Activated naive CD4-positive, alpha-beta T cell treated with anti-CD3 and anti-CD28 coated beads, Interleukin-2, amount 50 U/mL, for 72 hours (primary cell): ENCODE measurements at regions not wholly inside any gene's neighbourhood (a gene's known extent, or its start where the extent isn't known, plus 50 kb on each side); places are given as distances from the start of the nearest gene placed in this dataset.
A peak's percentile ranks its signal among the peaks of the same experiment; 100 is the strongest.

ENCODE experiments used
- ATAC-seq, 2 donors: fragments of 150-1000 bp; cut with Tn5 transposase; 2 replicates each; pipeline ENCODE4 v1.10.0; 2021; ENCODE audit warnings: mild to moderate bottlenecking in 2 of 2, moderate library complexity in 2 of 2
- DNase-seq, 2 donors: peaks; one replicate each; pipeline ENCODE4 v3.0.0; 2021 to 2022; ENCODE audit warnings: low spot score in 2 of 2
- H3K27ac Mint-ChIP-seq, 2 donors: one replicate each; pipeline ENCODE4 v1.8.0; 2022; ENCODE audit warnings: mild to moderate bottlenecking in 2 of 2, mixed read lengths in 2 of 2
- H3K36me3 Mint-ChIP-seq, 2 donors: one replicate each; pipeline ENCODE4 v1.8.0; 2022; ENCODE audit warnings: mixed read lengths in 2 of 2
- H3K9me3 Mint-ChIP-seq, 2 donors: one replicate each; pipeline ENCODE4 v1.8.0; 2022; ENCODE audit warnings: mixed read lengths in 2 of 2

DNA sequence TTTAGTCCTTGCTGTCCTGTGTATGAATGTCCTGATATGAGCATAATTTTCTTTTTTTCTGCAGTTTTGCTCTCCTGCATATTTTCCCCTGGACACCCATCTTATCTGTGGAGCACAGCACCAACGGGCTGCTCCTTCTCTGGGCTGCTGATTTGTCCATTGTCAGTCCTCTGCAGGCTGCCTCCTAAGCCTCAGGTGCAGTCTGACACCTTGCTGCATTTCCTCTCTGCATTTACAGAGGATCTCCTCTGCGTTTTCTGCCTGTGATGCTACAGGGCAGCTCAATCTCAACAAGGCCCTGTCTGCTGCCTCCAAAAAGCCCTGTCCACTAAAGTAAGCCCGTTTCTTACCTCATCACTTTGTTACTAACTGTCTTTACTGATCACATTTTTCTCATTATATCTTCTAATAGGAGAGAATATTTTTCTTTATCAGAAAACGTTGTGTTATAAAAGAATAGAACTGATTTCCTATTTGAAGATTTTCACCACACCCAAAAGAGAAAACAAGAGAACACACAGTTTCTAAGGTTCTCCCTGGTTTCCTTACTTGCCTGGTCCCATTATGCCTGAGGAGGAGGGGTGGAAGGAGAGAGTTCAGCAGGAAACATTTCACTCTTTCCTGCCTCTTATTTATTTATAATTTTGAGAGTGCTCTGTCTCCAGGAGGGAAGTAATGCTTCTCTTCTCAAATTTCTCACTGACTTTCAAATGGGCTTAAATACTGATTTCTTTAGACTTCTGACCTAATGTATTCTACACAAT, 65.6 kb upstream of the TDRD3 start:
- Mint-ChIP-seq H3K27ac (no peak overlapping the region), H3K36me3 (no peaks in the 10 kb centered on the region), H3K9me3 (no peaks in the 10 kb centered on the region)
- no peak for ATAC-seq
- DNase-seq, result no peak

DNA sequence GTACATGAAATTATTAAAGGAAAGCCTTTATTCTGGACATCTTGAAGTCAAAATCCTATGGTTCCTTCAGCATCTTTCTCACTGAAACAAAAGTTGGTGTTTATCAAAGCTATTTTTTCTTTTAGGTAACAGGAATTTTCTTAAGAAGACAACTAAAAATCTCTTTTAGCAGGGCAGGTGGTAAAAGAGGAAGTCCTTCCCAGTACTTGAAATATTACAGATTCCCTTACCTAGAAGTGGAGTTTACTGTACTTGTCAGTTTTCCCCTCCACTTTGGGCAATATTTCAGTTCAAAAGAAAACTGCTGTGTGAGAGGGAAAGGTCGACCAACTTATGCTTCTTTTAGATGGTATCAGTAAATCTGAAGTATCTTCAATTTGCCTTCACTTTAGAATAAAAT, 64.3 kb upstream of the TDRD3 start:
- Mint-ChIP-seq H3K27ac (no peak overlapping the region), H3K9me3 (no peaks in the 10 kb centered on the region), H3K36me3 (no peaks in the 10 kb centered on the region)
- ATAC-seq, result no peak
- DNase-seq, result no peak

DNA sequence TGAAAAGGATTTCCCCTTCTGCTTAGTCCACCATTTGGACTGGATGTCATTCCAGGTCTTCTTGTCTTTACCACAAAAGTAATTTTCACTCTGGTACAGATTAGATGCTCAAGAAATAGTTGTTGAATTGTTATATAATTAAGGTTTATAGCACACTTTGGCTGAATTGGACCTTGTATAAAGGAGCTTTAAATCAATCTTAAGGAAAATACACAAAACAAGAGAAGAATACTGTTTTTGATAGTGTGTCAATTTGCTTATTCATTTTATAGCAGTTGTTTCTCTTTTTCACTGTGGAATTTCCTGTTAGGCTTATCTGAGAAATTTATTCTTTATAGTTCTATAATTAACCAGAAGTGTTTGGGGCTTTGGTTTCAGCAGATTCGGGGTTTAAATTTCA, 62.7 kb upstream of the TDRD3 start:
- no peaks in the 10 kb centered on the region for H3K36me3 Mint-ChIP-seq

DNA sequence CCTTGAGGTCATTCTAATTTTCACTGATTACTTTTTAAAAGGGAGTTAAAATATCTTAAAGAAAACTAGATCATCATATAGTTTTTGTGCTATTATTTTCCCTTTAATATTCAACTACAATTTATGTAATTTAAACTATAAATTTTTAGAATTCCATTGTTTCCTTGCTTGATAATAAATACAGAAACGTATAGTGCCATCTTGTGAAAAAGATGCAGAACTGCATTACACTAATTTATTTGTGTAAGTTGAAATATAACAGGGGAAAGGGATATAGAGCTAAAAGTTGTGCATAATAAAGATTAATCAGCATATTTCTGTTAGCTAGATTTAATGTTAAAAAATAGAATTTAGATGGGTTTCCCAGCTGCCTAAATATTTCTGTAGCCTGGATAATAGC, 61.5 kb upstream of the TDRD3 start:
- DNase-seq, result no peak
- Mint-ChIP-seq H3K36me3 (no peaks in the 10 kb centered on the region), H3K27ac (no peak overlapping the region), H3K9me3 (no peaks in the 10 kb centered on the region)
- ATAC-seq, result no peak

More for the DNA sequence above, 62.7 kb upstream of the TDRD3 start:
- Mint-ChIP-seq H3K9me3 (no peaks in the 10 kb centered on the region), H3K27ac (no peak overlapping the region)
- DNase-seq (no peak), ATAC-seq (no peak)

GRCh38 chr13:60338754-60339153, 58.3 kb upstream of the TDRD3 start:
- Mint-ChIP-seq H3K9me3 (peaks cover 0 to 7% of the 10 kb centered on the region in 2 donors), H3K27ac (no peak overlapping the region), H3K36me3 (no peaks in the 10 kb centered on the region)
- no peak for ATAC-seq
- no peak for DNase-seq

GRCh38 chr13:60343978-60344377, 53.0 kb upstream of the TDRD3 start:
- Mint-ChIP-seq H3K36me3 (no peaks in the 10 kb centered on the region), H3K9me3 (peaks cover 0 to 14% of the 10 kb centered on the region in 2 donors), H3K27ac (no peak overlapping the region)
- DNase-seq (no peak), ATAC-seq (peak in 1 of 2 donors; percentile 22)

DNA sequence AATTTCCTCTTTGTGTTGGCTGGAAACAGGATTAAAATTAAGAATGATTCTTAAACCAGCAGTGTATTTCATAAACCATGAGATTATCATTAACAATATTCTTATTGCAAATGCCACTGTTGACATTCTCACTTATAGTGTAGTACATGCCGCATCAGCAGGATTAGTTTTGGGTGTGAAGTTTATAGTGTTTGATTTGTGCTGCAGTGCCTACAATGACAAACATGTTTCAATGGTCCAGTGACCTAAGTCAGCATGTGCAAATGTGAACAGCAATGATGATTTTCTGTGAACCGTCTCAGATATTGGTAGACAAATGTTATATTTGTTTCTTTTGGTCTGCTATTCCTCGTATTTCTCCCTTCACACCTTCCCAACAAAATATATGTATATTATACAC, 49.8 kb upstream of the TDRD3 start:
- DNase-seq, result no peak
- Mint-ChIP-seq H3K36me3 (no peaks in the 10 kb centered on the region), H3K9me3 (peaks cover 0 to 7% of the 10 kb centered on the region in 2 donors), H3K27ac (no peak overlapping the region)
- ATAC-seq, result no peak
